ELF-1 (cell line): ENCODE measurements at regions not wholly inside any gene's neighbourhood (a gene's known extent, or its start where the extent isn't known, plus 50 kb on each side); places are given as distances from the start of the nearest gene placed in this dataset.
A peak's percentile ranks its signal among the peaks of the same experiment; 100 is the strongest.
"Not testable (repeated sequence)": the region's sequence is repeated elsewhere in the genome, so short reads cannot be mapped to it uniquely, and the experiment has no call there.

ENCODE experiments used
- DNase-seq: peaks from one replicate; pipeline ENCODE4 v3.0.0-alpha.2; 2016; ENCODE audit warnings: low read depth, low spot score

DNA sequence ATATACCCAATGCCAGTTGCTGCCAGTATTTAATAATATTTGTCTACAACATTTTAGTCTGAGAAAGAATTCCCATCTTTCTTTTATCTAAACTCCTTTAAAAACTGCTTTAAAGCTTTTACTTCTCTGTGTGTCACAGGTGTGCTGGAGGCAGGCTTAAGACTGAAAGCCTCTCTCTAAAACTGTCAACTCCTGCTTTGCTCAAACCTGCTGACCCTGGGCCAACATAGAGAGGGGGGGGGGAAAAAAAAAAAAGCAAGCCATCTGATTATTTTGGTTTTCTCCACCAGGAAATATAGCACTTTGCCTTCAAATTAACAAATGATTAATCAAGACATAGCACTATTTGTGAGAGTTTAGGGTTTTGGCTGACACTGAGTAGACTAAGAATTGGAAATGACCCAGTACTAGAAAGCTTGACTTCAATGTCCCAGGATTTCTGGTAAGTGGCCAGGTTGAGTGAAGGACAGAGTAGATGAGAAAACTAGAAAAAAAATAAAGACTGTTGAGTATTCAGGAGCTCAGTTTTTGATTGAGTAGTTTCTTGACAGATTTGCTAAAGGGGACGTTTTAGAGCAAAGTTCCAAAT, 357.0 kb upstream of the FLRT2 start:
- no peak for DNase-seq

DNA sequence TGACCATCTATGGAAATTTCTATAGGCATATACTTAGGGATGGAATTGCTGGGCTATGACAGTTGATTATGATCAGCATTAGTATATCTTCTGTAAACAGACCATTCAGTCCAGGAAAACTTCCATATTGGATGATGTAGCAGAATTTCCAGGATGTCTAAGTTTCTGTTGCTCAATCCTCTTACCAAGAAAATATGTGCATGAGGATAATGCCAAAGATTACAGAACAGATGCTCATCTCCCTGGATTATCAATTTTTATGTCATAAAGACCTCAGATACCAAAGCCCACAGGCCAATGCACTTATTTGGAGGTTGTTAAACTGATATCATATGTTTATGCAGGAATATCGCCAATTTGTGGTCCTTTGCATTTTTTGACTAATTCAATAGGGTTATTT, 354.4 kb upstream of the FLRT2 start:
- DNase-seq = no peak

DNA sequence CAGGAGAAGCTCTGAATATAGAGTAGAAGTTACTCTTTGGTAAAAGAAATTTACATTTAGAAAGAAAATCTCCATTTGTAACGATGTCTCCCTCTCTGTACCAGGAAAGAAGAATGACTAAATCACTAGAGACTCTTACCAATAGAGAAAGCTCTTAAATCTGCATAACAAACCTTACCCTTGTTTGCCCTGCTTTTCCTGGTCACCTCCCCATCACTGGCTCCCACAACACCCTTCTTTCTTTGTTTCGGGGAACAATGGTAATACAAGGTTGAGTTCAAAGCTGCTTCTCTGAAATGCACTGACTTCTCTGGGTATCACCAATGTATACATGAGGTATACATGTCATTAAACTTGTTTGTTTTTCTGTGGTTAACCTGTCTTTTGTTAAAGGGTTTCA, 351.1 kb upstream of the FLRT2 start:
- DNase-seq = no peak

DNA sequence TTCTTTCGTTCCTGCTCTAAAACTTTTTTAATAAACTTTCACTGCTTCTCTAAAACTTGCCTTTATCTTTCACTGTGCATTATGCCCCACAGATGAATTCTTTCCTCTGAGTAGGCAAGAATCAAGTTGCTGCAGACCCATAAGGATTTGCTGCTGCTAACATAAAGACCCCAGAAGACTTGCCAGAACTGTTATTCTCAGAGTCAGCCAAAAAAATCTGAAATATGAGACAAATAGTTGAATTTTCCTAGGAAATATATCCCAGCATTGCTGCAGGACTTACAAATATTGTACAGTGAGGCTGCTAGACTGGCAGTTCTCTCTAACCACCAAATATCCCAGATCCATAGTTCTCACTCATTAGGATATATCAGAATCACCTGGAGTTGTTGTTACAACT, 349.1 kb upstream of the FLRT2 start:
- DNase-seq = no peak

DNA sequence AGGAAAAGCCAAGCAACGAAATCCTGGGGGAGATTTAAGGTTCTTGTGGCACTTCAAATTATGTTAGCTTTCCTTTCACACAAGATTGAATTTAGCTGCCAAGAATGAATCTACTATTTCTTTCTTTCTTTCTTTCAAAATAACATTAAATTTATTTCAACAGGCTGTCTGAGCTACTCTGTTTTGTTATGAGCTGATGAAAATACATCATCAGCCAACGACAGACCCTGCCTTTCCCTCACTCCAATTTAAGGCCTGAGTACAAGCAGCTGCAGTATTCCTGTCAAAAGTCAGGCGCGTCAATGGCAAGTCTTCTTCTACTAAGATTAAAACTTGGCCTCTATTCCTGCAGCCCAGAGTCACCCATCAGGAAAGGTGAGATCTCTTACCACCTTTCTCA, 347.7 kb upstream of the FLRT2 start:
- no peak for DNase-seq

DNA sequence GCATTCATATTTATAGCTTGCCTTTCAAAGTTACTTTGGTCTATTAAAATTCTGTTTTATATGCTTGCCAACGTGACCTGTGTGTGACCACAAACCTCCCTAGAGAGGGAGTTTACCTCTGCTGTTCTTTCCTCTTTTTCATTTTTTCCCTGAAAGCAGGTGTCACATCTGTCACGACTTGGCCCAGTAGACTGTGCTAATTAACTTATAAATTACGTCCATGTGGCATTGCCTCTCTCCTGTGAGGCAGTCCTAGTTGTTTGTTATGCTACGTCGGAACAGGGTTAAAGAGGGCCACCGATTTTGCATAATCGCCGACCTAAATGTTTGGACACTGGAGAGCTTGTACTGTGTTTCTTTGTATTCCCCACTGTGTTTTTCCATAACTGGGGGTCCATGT, 343.9 kb upstream of the FLRT2 start:
- no peak for DNase-seq

GRCh38 chr14:85187521-85187920, 342.4 kb upstream of the FLRT2 start:
- no peak for DNase-seq

GRCh38 chr14:85188836-85189235, 341.1 kb upstream of the FLRT2 start:
- DNase-seq = no peak

- DNase-seq = not testable (repeated sequence)
Measured at GRCh38 chr14:85189253-85189652, 340.7 kb upstream of the FLRT2 start.

DNA sequence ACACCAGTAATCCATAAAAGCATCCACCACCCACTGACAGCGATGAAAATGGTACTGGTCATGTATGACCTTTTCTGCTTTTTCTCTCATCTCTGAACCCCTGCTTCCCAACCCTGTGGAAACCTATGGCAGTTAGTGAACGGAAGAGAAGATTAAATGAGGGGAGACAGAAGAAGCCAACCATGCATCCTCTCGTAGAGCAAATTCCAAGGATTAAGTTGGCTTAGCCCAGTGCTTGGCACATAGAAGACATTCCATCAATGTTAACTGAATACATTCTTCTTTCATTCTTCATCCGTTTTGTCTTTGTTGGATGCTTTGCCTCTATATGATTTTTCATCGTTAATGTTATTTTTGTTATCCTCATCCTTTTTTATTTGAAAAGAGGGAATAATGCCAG, 339.7 kb upstream of the FLRT2 start:
- DNase-seq = no peak

- DNase-seq = no peak
Measured at GRCh38 chr14:85191986-85192385, 338.0 kb upstream of the FLRT2 start.

- DNase-seq = no peak
Measured at GRCh38 chr14:85195872-85196477, 334.0 kb upstream of the FLRT2 start.

DNA sequence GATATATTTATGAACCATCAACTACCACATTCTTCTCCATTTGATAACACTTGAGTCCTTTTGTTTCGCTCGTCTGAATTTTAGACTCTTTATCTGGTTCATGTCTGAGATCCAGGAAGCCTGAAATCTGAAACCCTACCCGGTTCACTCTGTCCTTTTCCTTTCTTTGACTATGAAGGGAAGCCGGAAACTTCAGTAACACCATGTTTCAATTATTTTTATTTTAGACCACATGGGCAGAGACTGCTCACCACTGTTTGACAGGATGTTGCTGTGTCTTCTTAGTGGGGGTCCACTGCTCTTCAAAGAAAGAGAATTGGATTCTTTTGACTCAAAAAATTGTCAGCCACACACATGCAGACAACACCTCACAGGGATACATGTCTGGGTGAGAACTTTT, 331.9 kb upstream of the FLRT2 start:
- no peak for DNase-seq

DNA sequence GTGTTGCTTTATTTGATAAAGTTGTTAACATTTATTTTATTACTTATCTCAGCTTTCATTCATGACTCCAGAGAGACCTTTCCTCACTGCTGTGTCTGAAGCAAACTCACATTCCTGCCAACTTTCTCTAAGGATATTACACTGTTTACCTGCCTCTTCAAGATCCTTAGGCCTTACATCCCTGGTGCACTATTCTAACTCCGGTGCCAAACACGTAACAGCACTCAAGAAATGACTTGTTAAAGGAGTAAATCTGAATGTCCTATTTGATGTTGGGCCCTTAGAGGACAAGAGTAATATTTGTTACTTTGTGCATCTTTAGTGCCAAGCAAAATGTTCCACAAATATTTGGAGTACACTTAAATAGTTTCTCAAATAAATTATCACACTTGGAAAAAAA, 324.1 kb upstream of the FLRT2 start:
- DNase-seq = no peak

GRCh38 chr14:85214471-85214870, 315.5 kb upstream of the FLRT2 start:
- no peak for DNase-seq

DNA sequence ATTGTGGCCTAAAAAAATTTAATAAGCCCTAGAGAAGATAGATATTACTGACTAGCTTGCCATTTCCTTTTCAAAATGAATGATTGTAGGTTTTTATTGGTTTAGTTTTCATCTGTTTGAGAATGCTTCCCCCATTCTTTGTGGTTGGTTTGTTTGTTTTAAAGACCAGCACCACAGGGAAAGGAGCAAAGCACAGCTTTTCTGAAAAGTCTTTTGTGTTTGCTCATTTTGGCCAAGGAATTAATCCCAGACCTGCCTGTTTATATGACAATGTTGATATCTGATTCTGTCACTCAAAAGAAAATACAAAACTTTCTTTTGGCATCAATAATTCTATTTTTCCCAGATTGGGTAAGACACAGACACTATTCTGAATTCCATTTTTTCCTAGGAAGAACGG, 312.5 kb upstream of the FLRT2 start:
- no peak for DNase-seq

- no peak for DNase-seq
Measured at GRCh38 chr14:85218982-85219381, 311.0 kb upstream of the FLRT2 start.

DNA sequence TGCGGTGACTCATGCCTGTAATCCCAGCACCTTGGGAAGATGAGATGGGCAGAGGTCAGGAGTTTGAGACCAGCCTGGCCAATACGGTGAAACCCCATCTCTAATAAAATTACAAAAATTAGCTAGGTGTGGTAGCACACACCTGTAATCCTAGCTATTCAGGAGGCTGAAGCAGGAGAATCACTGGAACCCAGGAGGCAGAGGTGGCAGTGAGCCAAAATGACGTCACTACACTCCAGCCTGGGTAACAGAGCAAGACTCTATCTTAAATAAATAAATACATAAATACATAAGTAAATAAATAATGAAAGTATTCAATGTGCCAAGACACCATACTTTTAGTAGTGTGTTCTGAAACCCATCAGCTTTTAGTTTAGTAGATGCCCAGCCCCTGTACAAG, 308.1 kb upstream of the FLRT2 start:
- DNase-seq = no peak

GRCh38 chr14:85222341-85222740, 307.6 kb upstream of the FLRT2 start:
- no peak for DNase-seq

- peak; percentile 36 for DNase-seq
Measured at GRCh38 chr14:85223667-85224066, 306.3 kb upstream of the FLRT2 start.

DNA sequence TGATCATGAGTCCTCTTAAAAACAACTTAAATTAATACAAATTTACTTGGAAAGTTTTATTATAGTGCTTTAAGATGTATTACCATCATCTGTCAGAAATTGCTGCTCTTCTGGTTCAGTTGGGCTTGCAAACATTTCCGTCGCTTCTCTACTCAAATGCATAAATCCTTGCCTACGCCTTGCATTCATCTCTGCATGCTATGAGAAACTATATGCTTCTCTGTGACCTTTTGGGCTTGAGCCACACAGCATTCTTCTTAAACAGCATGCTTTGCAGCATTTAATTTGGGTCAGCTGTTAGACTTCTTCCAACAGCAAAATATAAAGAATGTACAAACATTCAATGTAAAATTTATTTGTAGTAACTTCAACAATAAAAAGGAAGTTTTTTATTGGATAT, 305.7 kb upstream of the FLRT2 start:
- DNase-seq = no peak

DNA sequence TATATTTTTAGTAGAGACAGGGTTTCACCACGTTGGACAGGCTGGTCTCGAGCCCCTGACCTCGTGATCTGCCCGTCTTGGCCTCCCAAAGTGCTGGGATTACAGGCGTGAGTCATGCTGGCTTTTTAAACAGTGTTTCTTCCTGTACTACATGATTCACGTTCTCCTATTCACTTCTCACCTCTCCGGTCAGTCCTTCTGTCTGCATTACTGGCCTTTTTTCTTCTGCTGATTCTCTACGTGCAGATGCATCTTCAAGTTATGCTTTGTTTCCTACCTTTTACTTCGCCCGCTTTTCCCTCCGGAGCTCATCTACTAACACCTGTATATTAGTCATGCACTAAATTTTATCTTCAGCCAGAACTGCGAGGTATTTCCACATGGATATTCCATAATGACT, 296.2 kb upstream of the FLRT2 start:
- DNase-seq = peak; percentile 17

- no peak for DNase-seq
Measured at GRCh38 chr14:85234156-85235025, 295.6 kb upstream of the FLRT2 start.
